ENCODE measurements at regions not wholly inside any gene's neighbourhood (a gene's known extent, or its start where the extent isn't known, plus 50 kb on each side); places are given as distances from the start of the nearest gene placed in this dataset.

DNA sequence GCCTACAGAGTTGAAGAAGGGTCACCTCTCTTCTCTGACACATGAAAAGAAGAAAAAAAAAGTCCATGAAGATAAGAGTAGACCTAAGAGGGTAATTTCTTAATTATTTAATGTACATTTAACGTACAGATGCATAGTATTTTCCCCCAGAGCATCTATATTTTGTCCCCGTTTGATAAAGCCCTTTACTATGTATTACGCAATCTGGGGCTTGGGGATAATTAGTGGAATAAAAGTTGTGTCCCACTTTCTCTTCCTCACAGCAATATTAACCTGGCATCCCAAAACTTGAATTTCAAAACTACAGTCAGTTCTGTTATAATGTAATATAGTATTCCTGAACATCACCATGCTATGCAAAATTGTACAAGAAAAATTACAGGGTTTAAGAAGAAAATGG, 254.1 kb downstream of the SUCLG1 start:
- H3K36me3 ChIP-seq (ENCODE audit: low read length): no peaks in the 10 kb centered on the region
- H3K27me3 ChIP-seq (ENCODE audit: low read length): no peaks in the 10 kb centered on the region
- no peak overlapping the region for H3K4me2 ChIP-seq (ENCODE audit: low read depth, low read length, poor library complexity, severe bottlenecking)
- H3K9ac ChIP-seq (ENCODE audit: low read length): no peak overlapping the region
- H3K27ac ChIP-seq (ENCODE audit: low read depth, low read length): no peak overlapping the region
- H3K4me3 ChIP-seq (ENCODE audit: insufficient read depth, low read length, poor library complexity, severe bottlenecking): no peak overlapping the region
- H3K9me3 ChIP-seq (ENCODE audit: insufficient read depth, low read length): no peaks in the 10 kb centered on the region
- no peaks in the 10 kb centered on the region for H3F3A ChIP-seq (ENCODE audit: insufficient read depth)
- H3K79me2 ChIP-seq (ENCODE audit: insufficient read depth, low read length): no peaks in the 10 kb centered on the region
- TF ChIP-seq EZH2phosphoT487 (conservative IDR thresholded peaks at IDR 0.05; ENCODE audit: low read length): no peak
- TF ChIP-seq, protein P1, sequence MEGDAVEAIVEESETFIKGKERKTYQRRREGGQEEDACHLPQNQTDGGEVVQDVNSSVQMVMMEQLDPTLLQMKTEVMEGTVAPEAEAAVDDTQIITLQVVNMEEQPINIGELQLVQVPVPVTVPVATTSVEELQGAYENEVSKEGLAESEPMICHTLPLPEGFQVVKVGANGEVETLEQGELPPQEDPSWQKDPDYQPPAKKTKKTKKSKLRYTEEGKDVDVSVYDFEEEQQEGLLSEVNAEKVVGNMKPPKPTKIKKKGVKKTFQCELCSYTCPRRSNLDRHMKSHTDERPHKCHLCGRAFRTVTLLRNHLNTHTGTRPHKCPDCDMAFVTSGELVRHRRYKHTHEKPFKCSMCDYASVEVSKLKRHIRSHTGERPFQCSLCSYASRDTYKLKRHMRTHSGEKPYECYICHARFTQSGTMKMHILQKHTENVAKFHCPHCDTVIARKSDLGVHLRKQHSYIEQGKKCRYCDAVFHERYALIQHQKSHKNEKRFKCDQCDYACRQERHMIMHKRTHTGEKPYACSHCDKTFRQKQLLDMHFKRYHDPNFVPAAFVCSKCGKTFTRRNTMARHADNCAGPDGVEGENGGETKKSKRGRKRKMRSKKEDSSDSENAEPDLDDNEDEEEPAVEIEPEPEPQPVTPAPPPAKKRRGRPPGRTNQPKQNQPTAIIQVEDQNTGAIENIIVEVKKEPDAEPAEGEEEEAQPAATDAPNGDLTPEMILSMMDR (IDR thresholded peaks at IDR 0.05; ENCODE audit: insufficient read depth, low read length, poor library complexity, severe bottlenecking): no peak
- H4K20me1 ChIP-seq (ENCODE audit: low read depth, low read length): no peaks in the 10 kb centered on the region
- no peaks in the 10 kb centered on the region for H3K9me2 ChIP-seq (replicated peaks; ENCODE audit: insufficient read depth, low read length)
- no peak overlapping the region for H2AFZ ChIP-seq (ENCODE audit: low read depth, low read length, severe bottlenecking)

DNA sequence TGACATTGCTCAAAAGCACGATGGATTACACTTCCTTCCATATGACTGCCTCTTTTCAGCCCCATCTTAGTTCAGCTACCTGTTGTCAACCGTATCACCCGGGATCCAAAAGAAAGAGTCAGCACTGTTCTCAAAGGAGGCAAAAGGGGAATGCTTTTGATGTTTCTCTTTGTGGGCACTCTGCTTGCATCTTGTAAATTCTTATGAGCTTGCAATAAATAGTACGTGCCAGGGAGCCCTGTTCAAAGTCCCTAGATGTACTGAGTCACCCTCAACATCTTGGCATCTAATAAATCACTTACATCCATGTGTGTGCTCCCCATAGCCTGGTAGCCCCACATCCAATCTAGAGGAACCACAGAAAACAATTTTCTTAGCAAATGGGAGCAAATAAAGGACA, 256.9 kb downstream of the SUCLG1 start:
- Histone ChIP-seq H3K27ac (ENCODE audit: low read depth, low read length) (no peak overlapping the region), H3F3A (ENCODE audit: insufficient read depth) (no peaks in the 10 kb centered on the region), H2AFZ (ENCODE audit: low read depth, low read length, severe bottlenecking) (no peak overlapping the region), H4K20me1 (ENCODE audit: low read depth, low read length) (no peaks in the 10 kb centered on the region), H3K27me3 (ENCODE audit: low read length) (no peaks in the 10 kb centered on the region), H3K36me3 (ENCODE audit: low read length) (no peaks in the 10 kb centered on the region), H3K9ac (ENCODE audit: low read length) (no peak overlapping the region), H3K9me3 (ENCODE audit: insufficient read depth, low read length) (no peaks in the 10 kb centered on the region), H3K4me3 (ENCODE audit: insufficient read depth, low read length, poor library complexity, severe bottlenecking) (no peak overlapping the region), H3K4me2 (ENCODE audit: low read depth, low read length, poor library complexity, severe bottlenecking) (no peak overlapping the region), H3K79me2 (ENCODE audit: insufficient read depth, low read length) (no peaks in the 10 kb centered on the region), H3K9me2 (replicated peaks; ENCODE audit: insufficient read depth, low read length) (no peaks in the 10 kb centered on the region)
- TF ChIP-seq, protein P1 (IDR thresholded peaks at IDR 0.05; ENCODE audit: insufficient read depth, low read length, poor library complexity, severe bottlenecking): no peak
- TF ChIP-seq EZH2phosphoT487 (conservative IDR thresholded peaks at IDR 0.05; ENCODE audit: low read length): no peak

DNA sequence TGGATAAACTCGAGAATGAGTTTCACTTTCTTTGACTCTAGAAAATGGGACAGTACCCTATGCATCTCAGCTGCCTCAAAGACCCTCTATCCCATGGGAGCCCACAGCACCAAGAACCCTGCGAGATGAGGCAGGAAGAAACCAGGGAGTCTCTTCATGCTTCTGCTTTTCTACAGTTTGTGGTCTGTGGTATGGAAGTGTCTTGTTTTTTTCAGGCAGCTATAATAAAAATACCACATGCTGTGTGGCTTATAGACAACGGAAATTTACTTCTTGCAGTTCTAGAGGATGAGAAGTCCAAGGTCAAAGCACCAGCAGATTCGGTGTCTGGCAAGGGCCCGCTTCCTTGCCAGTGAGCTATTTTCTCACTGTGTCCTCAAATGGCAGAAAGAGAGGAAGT, 257.9 kb downstream of the SUCLG1 start:
- no peaks in the 10 kb centered on the region for H3K79me2 ChIP-seq (ENCODE audit: insufficient read depth, low read length)
- H3K4me3 ChIP-seq (ENCODE audit: insufficient read depth, low read length, poor library complexity, severe bottlenecking): no peak overlapping the region
- no peaks in the 10 kb centered on the region for H3F3A ChIP-seq (ENCODE audit: insufficient read depth)
- no peaks in the 10 kb centered on the region for H3K36me3 ChIP-seq (ENCODE audit: low read length)
- H3K27me3 ChIP-seq (ENCODE audit: low read length): no peaks in the 10 kb centered on the region
- no peaks in the 10 kb centered on the region for H4K20me1 ChIP-seq (ENCODE audit: low read depth, low read length)
- H3K9me3 ChIP-seq (ENCODE audit: insufficient read depth, low read length): no peaks in the 10 kb centered on the region
- no peak overlapping the region for H3K4me2 ChIP-seq (ENCODE audit: low read depth, low read length, poor library complexity, severe bottlenecking)
- H3K9ac ChIP-seq (ENCODE audit: low read length): no peak overlapping the region
- H3K9me2 ChIP-seq (replicated peaks; ENCODE audit: insufficient read depth, low read length): no peaks in the 10 kb centered on the region
- no peak overlapping the region for H2AFZ ChIP-seq (ENCODE audit: low read depth, low read length, severe bottlenecking)
- TF ChIP-seq, protein P1 (IDR thresholded peaks at IDR 0.05; ENCODE audit: insufficient read depth, low read length, poor library complexity, severe bottlenecking): no peak
- TF ChIP-seq EZH2phosphoT487 (conservative IDR thresholded peaks at IDR 0.05; ENCODE audit: low read length): no peak
- no peak overlapping the region for H3K27ac ChIP-seq (ENCODE audit: low read depth, low read length)

All from SU-DHL-6 (cell line).